Hepatic stellate cell (primary cell): ENCODE measurements at regions not wholly inside any gene's neighbourhood (a gene's known extent, or its start where the extent isn't known, plus 50 kb on each side); places are given as distances from the start of the nearest gene placed in this dataset.

Experiments used
- DNase-seq: peaks from one replicate; pipeline ENCODE4 v3.0.0; 2011; ENCODE audit warnings: low spot score

GRCh38 chr3:132236701-132237651, 80.2 kb upstream of the ACP3 start:
- no peak for DNase-seq

- DNase-seq, result no peak
Observed at GRCh38 chr3:132237652-132238032, 79.6 kb upstream of the ACP3 start.

- DNase-seq, result no peak
Observed at GRCh38 chr3:132239587-132239986, 77.6 kb upstream of the ACP3 start.

GRCh38 chr3:132241776-132242514, 75.3 kb upstream of the ACP3 start:
- DNase-seq, result no peak

- no peak for DNase-seq
Observed at GRCh38 chr3:132242790-132243189, 74.4 kb upstream of the ACP3 start.

GRCh38 chr3:132245552-132246142, 71.6 kb upstream of the ACP3 start:
- DNase-seq, result no peak

GRCh38 chr3:132246212-132246611, 71.0 kb upstream of the ACP3 start:
- DNase-seq, result no peak

- no peak for DNase-seq
Observed at GRCh38 chr3:132247211-132247610, 70.0 kb upstream of the ACP3 start.

GRCh38 chr3:132248490-132248889, 68.7 kb upstream of the ACP3 start:
- no peak for DNase-seq

GRCh38 chr3:132253262-132253878, 63.8 kb upstream of the ACP3 start:
- peak; percentile 28 for DNase-seq

- no peak for DNase-seq
Observed at GRCh38 chr3:132254076-132254755, 63.0 kb upstream of the ACP3 start.

- DNase-seq, result no peak
Observed at GRCh38 chr3:132255041-132255745, 62.0 kb upstream of the ACP3 start.

GRCh38 chr3:132256989-132257388, 60.2 kb upstream of the ACP3 start:
- DNase-seq, result no peak

GRCh38 chr3:132261506-132261905, 55.7 kb upstream of the ACP3 start:
- DNase-seq, result no peak

- DNase-seq, result no peak
Observed at GRCh38 chr3:132262305-132262704, 54.9 kb upstream of the ACP3 start.

- no peak for DNase-seq
Observed at GRCh38 chr3:132262956-132263355, 54.3 kb upstream of the ACP3 start.

GRCh38 chr3:132265028-132265427, 52.2 kb upstream of the ACP3 start:
- no peak for DNase-seq

- DNase-seq, result no peak
Observed at GRCh38 chr3:132265488-132265887, 51.7 kb upstream of the ACP3 start.

GRCh38 chr3:132267391-132267993, 49.7 kb upstream of the ACP3 start:
- no peak for DNase-seq
